Testis (tissue), 2 donors: ENCODE measurements at regions not wholly inside any gene's neighbourhood (a gene's known extent, or its start where the extent isn't known, plus 50 kb on each side); places are given as distances from the start of the nearest gene placed in this dataset.

Experiments
- CTCF ChIP-seq, 3 experiments: fragments of 450-650 bp in 2 of 3; fragments of 200-600 bp in 1 of 3; sonication (generic) in 1 of 3; IDR thresholded peaks; one replicate each; pipeline ENCODE4 v1.5.1; 2016 to 2019; ENCODE audit warnings: antibody characterized with exemption in 3 of 3, mild to moderate bottlenecking in 2 of 3, moderate library complexity in 1 of 3
- POLR2A ChIP-seq: fragments of 450-650 bp; IDR thresholded peaks from one replicate; pipeline ENCODE4 v1.6.1; 2017; ENCODE audit warnings: antibody characterized with exemption, mild to moderate bottlenecking, moderate library complexity

- TF ChIP-seq CTCF (IDR thresholded peaks at IDR 0.05) (no peak), POLR2A (no peak)
Measured at GRCh38 chr1:38671221-38671620, 188.4 kb downstream of the RRAGC start.
